Activated naive CD4-positive, alpha-beta T cell treated with anti-CD3 and anti-CD28 coated beads, Interleukin-2, amount 50 U/mL, for 24 hours (primary cell): ENCODE measurements at regions not wholly inside any gene's neighbourhood (a gene's known extent, or its start where the extent isn't known, plus 50 kb on each side); places are given as distances from the start of the nearest gene placed in this dataset.

Experiments used
- H3K27ac Mint-ChIP-seq: one replicate; pipeline ENCODE4 v1.8.0; 2021; ENCODE audit warnings: mild to moderate bottlenecking, mixed read lengths
- H3K27me3 Mint-ChIP-seq: one replicate; pipeline ENCODE4 v1.8.0; 2021; ENCODE audit warnings: mixed read lengths
- H3K36me3 Mint-ChIP-seq: one replicate; pipeline ENCODE4 v1.8.0; 2021; ENCODE audit warnings: mixed read lengths
- H3K4me1 Mint-ChIP-seq: one replicate; pipeline ENCODE4 v1.8.0; 2021; ENCODE audit warnings: mixed read lengths
- H3K4me3 Mint-ChIP-seq: one replicate; pipeline ENCODE4 v1.8.0; 2021; ENCODE audit warnings: mild to moderate bottlenecking, mixed read lengths
- H3K9me3 Mint-ChIP-seq: one replicate; pipeline ENCODE4 v1.8.0; 2021; ENCODE audit warnings: mixed read lengths

DNA sequence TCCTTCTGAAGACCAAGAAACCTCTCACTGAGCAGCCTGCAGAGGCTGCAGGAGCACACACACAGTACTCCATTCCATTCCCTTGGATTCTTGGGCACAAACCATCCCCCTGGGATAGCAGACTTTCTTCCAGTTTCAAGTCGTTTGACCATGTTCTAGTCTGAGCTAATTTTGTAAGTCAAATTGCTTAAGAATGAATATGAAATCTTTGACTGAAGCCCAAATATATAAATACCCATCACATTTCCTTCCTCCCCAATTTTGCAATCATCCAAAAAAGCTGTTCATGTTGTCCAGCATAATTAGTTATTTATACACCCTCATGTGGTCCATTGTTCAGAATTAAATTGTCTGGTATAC is 231.2 kb upstream of the TPRG1 start:
- no peaks in the 10 kb centered on the region for H3K4me1 Mint-ChIP-seq
- H3K27ac Mint-ChIP-seq: no peak overlapping the region
- peaks cover 6% of the 10 kb centered on the region for H3K9me3 Mint-ChIP-seq
- H3K4me3 Mint-ChIP-seq: no peak overlapping the region
- H3K27me3 Mint-ChIP-seq: peaks cover 1% of the 10 kb centered on the region
- H3K36me3 Mint-ChIP-seq: no peaks in the 10 kb centered on the region

DNA sequence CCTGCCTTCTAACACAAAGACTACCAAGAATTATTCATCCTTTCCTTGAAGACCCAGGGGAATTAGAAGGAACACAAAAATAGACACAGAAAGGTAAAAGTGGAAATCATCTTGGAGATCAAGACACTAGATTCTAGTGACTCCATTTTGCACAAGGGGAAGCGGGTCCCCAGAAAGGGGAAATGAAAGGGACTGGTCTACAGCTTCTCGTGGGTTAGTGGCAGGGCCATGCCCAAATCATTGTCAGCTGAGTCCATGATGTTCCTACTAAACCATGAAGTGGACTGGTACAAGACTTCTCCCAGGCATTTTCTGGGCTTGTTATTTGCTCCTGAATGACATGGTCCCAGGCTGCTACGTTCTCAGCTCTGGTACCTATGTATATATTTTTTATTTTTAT is 230.7 kb upstream of the TPRG1 start:
- H3K4me3 Mint-ChIP-seq: no peak overlapping the region
- H3K36me3 Mint-ChIP-seq: no peaks in the 10 kb centered on the region
- H3K27me3 Mint-ChIP-seq: peaks cover 3% of the 10 kb centered on the region
- H3K4me1 Mint-ChIP-seq: no peaks in the 10 kb centered on the region
- peaks cover 6% of the 10 kb centered on the region for H3K9me3 Mint-ChIP-seq
- no peak overlapping the region for H3K27ac Mint-ChIP-seq

DNA sequence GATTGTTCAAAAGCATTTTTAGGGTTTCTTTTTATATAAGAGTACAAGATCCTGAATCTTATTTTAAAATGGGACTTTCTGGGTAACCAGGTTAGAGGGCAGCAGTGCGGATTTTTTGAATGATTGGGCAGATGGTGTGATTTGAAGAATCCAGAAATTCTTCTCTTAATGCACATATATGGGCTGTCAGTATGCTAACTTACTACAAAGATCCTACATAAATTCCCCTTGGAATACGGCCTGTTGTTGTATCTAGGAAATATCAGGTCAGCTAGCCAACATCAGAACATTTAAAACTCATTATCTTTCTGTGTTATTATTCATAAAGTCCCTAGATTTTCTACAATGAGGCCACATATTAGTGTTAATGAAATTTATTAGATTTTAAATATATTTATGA is 229.6 kb upstream of the TPRG1 start:
- no peak overlapping the region for H3K4me3 Mint-ChIP-seq
- H3K4me1 Mint-ChIP-seq: no peaks in the 10 kb centered on the region
- H3K27ac Mint-ChIP-seq: no peak overlapping the region
- H3K27me3 Mint-ChIP-seq: peaks cover 3% of the 10 kb centered on the region
- H3K9me3 Mint-ChIP-seq: peaks cover 6% of the 10 kb centered on the region
- no peaks in the 10 kb centered on the region for H3K36me3 Mint-ChIP-seq

DNA sequence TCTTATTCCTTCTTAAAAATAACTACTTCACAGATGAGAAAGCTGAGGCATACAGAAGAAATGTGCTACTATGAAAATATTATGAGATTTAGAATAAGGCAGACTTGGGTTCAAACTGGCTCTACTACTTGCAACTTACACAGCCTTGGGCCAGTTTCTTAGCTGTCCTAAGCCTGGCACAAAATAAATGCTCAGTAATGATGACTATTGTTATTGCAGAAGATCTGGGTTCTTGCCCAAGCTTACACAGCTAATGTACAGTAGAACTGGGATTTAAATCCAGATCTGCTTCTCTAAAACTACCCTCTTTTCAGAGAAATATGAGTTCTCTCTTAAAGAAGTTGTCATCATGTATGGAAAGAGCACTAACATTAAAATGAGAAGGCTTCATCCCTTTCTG is 228.2 kb upstream of the TPRG1 start:
- Mint-ChIP-seq H3K4me1 (peaks cover 2% of the 10 kb centered on the region), H3K4me3 (no peak overlapping the region), H3K36me3 (no peaks in the 10 kb centered on the region), H3K27ac (no peak overlapping the region), H3K9me3 (peaks cover 6% of the 10 kb centered on the region), H3K27me3 (peaks cover 5% of the 10 kb centered on the region)

DNA sequence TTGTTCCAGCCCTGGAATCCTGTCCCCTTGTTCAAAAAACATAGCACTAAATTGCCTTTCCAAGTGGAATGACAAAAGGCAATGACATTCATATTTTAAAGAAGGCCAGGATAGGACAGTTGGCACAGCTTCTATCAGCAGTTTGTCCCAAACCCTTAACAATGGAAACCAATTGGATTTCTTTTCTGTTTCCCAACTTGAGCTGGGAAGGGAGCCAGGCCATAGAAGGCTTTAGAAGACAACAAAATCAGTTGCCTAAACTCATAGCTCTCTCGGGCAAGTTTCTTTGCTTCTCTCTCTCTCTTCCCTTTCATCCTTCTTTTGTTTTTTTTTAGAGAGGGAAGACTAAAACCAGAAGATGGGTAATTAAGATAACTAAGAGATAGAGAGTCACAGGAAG is 227.7 kb upstream of the TPRG1 start:
- H3K36me3 Mint-ChIP-seq: no peaks in the 10 kb centered on the region
- H3K4me3 Mint-ChIP-seq: no peak overlapping the region
- no peak overlapping the region for H3K27ac Mint-ChIP-seq
- H3K27me3 Mint-ChIP-seq: peaks cover 7% of the 10 kb centered on the region
- peaks cover 5% of the 10 kb centered on the region for H3K4me1 Mint-ChIP-seq
- H3K9me3 Mint-ChIP-seq: peaks cover 6% of the 10 kb centered on the region

DNA sequence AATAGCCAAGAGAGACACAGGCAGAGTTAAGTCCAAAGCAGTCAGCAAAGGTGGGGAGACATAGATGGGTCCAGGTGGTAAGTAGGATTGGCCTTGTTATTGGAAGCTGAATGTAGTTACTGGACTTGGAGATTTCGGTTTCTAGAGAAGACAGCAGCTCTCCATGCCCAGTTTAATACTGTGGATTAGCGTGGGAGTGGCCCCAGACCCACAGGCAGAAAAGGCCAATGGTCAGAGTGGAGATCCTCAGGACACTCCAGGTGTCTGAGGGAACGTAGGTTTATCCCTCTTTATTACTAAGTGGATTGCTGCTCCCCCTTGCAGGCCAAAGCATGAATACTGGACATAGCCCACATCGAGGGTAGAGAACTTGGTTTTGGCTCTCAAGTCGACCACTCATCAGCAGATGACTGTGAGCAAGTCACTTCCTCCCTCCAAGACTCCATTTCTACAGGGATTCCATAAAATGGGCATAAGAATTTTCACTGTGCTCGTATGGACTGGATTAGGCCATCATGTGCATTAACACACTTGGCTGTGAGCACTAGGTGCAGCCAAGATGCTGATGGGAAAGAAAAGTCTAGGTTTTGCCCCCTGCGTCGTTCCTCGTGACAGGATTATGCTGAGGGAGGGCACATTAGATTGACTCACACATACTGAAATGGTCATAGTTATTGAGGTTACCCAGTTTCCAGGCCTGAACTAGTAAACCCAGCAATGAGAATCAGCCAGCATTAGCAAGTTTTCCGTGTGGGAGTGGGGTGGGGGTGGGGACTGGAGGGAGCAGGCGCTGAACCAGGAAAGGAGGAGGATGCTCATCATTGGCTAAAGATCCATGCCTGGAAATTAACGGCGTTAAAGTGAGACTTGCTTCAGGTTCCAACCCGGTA is 225.2 kb upstream of the TPRG1 start:
- Mint-ChIP-seq H3K36me3 (no peaks in the 10 kb centered on the region), H3K4me1 (peaks cover 16% of the 10 kb centered on the region), H3K4me3 (no peak overlapping the region), H3K27ac (no peak overlapping the region), H3K9me3 (peaks cover 6% of the 10 kb centered on the region), H3K27me3 (peaks cover 7% of the 10 kb centered on the region)

DNA sequence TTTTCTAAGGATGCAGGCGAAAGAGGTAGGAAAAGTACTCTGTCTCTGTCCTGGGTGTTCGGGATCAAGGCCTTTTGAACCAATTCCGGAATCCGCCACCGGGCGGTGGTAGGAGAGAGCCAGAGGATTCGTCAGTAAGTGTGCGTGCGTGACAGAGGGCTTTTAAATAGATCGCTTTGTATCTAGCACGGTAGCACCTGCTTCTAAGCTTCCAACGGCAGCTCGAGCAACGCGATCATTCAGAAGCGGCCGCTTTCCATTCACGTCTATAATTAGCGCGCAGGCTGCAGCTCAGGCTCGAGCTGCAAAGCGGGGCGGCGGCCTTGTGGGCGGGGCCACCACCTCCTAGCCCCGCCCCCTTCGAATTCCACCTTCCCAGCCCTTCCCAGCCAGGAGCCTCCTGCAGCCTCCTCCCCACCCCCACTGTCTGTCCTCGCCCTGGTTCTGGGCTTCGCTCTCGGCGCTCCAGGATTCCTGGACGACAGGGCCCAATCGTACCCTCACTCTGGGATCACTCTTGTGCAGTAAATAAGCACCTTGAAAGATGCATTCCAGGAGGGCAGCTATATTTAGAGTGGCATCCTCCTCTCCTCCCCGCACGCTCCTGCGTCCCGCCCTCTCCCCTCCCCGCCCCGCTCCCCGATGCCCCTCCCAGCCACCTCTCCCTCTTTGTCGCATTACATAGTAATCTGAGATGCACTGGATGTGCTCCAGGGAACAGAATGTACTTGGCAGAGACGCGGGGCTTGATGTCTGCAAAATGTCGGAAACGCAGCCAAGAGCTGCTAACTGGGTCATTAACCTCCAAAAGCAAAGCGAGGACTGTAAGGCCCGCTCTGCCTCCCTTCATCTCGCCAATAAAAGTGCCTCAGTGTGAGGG is 224.1 kb upstream of the TPRG1 start:
- Mint-ChIP-seq H3K4me3 (no peak overlapping the region), H3K27ac (no peak overlapping the region), H3K27me3 (peaks cover 7% of the 10 kb centered on the region), H3K9me3 (peaks cover 6% of the 10 kb centered on the region), H3K36me3 (no peaks in the 10 kb centered on the region), H3K4me1 (peaks cover 16% of the 10 kb centered on the region)

DNA sequence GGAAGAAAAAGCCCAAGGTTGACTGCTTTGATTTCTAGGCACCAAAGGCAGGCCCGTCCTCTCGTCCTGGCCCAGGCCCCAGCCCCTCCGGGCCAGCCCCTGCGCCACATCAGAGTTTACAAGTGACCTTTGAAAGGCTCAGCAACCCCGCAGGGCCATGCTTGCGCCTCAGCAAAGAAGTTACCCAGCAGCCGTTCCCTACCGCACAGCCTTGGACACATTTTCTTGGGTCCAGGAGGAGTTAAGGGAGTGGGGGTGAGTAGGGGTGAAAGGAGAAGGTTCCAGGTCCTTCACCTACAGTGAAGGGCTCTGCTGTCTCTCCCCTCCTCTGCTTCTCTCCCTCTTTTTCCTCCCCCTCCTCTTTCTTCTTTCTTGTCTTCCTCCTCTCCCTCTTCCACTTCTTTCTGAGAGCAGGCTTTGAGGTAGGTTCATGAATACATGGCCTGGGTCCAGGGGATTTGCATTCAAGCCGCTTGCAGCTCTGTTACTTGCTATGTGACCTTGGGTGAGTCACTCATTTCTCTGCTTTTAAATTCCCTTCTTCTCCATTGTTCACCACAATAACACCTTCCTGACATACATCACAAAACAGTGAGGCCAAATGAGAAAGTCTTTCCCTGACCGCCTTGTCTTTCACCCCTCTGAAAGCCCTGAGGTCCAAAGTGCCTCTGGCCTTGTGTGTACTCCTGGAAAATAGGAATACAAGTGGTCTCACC is 223.3 kb upstream of the TPRG1 start:
- Mint-ChIP-seq H3K27ac (no peak overlapping the region), H3K4me1 (peaks cover 16% of the 10 kb centered on the region), H3K4me3 (peak overlapping the region; percentile 3), H3K27me3 (peaks cover 6% of the 10 kb centered on the region), H3K9me3 (peaks cover 6% of the 10 kb centered on the region), H3K36me3 (no peaks in the 10 kb centered on the region)

DNA sequence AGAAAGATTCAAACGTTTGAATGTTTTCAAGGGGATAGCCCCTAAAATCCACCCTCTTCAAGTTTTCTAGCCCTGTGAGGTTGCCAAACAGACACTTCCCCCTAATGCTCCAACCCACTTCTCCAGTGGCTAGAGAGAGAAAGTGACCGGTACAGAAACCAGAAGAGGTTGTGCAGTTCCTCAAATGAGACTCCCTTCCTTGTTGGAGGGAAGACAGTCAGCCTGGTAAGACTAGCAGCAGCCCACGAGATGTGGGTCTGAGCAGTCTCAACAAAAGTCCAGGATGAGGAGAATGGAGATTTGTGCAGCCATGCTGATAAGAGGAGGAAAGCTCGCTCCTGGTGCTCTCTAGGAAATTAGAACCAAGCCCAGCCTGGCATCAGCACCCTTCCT is 222.8 kb upstream of the TPRG1 start:
- peaks cover 6% of the 10 kb centered on the region for H3K27me3 Mint-ChIP-seq
- no peak overlapping the region for H3K4me3 Mint-ChIP-seq
- H3K4me1 Mint-ChIP-seq: peaks cover 16% of the 10 kb centered on the region
- H3K27ac Mint-ChIP-seq: no peak overlapping the region
- H3K9me3 Mint-ChIP-seq: peaks cover 6% of the 10 kb centered on the region
- H3K36me3 Mint-ChIP-seq: no peaks in the 10 kb centered on the region

DNA sequence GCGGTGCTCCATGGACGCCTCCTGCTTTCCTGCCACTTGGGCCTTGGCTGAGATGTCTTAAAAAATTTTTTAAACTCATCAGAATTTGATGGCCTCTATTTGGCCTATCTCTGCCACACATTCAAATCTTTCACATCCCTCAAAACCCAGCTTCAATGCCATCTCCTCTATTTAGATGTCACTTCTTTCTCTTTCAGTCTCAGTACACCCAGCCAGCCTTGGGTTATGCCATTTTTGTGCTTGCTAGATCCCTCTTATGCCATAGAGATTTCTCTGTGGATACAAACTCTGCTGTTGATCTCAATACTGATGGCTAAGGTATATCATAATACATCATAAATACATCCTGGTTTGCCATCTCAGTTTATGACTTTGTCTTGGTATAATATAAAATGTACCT is 222.3 kb upstream of the TPRG1 start:
- H3K36me3 Mint-ChIP-seq: no peaks in the 10 kb centered on the region
- peaks cover 6% of the 10 kb centered on the region for H3K27me3 Mint-ChIP-seq

DNA sequence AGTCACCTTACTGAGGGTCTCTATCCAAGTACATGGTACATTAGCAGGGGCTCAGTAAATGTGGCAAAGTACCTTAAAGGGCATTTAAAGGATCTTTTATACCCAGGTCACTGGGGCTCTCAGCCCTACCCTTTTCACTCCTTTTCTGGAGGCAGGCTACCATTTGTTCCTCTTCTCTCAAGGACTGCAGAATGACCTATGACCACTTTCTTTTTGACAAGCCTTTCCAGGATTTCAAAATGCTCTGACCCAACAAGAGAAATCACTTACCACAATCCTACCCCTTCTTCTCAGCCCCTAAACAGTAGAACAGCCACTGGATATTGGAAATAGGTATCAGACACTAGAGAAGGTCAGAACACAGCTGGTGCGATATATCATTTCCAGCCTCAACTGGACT is 221.8 kb upstream of the TPRG1 start:
- Mint-ChIP-seq H3K4me3 (no peak overlapping the region), H3K4me1 (peaks cover 16% of the 10 kb centered on the region), H3K27me3 (peaks cover 6% of the 10 kb centered on the region), H3K9me3 (no peaks in the 10 kb centered on the region), H3K36me3 (no peaks in the 10 kb centered on the region), H3K27ac (peak overlapping the region; percentile 68)

More for the DNA sequence above, 222.3 kb upstream of the TPRG1 start:
- Mint-ChIP-seq H3K9me3 (peaks cover under 1% of the 10 kb centered on the region), H3K4me3 (no peak overlapping the region), H3K4me1 (peaks cover 16% of the 10 kb centered on the region), H3K27ac (no peak overlapping the region)

DNA sequence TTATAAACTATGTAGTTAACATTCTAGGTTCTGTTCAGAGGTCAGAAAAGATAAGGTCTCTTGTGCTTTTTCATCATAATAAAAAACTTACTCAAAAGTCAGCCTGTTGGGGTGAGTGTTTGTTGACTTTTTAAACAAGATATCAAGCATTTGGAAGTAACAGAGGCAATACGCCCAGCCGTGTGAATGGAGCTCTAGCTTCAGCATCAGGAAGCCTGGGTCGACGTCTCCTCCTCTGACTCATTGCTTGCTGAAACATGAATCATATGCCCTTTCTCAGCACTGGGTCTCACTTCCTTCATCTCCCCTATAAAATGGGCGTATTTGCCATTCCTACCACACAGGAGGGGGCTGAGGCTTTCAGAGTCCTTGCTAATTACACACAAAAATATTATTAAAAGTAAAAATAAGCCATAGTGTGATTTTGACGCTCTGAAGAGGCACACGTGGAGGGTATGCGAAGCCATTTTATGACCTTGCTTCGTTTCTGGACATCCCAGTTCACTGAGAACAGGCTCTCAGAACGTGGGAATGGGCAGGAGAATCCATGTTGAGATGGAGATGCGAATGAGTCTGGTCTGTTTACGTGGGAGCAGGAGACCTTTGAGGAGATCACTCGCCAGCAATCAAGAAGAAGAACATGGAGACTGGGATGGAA is 220.8 kb upstream of the TPRG1 start:
- Mint-ChIP-seq H3K36me3 (no peaks in the 10 kb centered on the region), H3K27me3 (peaks cover 5% of the 10 kb centered on the region), H3K4me1 (peaks cover 16% of the 10 kb centered on the region), H3K4me3 (no peak overlapping the region), H3K9me3 (no peaks in the 10 kb centered on the region), H3K27ac (no peak overlapping the region)

DNA sequence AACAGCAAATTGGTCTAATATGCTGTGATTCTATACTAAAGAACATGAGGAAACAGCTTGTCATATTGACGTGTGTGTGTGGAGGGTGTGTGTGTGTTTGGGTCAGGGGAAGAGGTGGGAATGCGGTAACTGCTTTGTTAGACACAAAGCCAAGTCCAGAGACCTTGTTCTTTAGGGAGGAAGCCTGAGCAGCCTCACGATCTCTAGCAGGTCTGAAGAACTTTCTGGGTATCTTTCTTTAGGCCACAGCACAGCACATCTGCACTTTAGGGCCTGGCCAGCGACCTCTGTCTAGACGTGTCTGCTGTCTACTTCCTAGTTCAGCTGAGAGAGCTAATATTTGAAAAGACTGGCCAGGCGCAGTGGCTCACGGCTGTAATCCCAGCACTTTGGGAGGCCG is 220.0 kb upstream of the TPRG1 start:
- H3K9me3 Mint-ChIP-seq: no peaks in the 10 kb centered on the region
- H3K36me3 Mint-ChIP-seq: no peaks in the 10 kb centered on the region
- no peak overlapping the region for H3K4me3 Mint-ChIP-seq
- no peak overlapping the region for H3K27ac Mint-ChIP-seq
- peaks cover 18% of the 10 kb centered on the region for H3K4me1 Mint-ChIP-seq
- peaks cover 5% of the 10 kb centered on the region for H3K27me3 Mint-ChIP-seq

DNA sequence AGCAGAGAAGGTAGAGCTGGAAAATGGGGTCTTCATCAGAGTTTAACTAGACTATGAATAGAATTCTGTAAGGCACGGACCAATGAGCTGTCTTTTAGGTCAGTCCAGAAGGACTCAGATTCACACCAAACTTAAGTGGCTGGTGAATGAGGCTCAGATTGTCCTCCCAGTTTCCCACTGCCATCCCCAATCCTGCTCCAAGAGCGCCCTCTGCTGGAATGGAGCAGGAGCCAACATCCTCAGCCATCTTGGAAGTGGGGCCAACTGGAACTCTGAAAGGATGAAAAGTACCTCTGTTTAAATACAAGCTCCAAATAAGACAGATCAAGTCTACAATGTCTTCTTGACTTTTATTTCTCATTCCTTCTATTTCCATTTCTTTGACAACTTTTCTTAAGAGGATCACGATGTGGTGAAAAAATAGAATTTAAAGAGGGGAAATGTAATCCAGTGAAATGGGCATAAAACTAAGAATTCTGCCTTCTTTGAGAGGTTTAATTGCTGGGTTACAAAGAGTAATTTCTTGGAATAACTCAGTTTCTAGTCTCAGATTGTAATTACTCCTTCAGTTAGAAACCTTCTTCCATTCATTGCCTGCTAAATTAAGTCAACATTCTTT is 217.1 kb upstream of the TPRG1 start:
- Mint-ChIP-seq H3K9me3 (no peaks in the 10 kb centered on the region), H3K27me3 (no peaks in the 10 kb centered on the region), H3K4me3 (no peak overlapping the region), H3K36me3 (no peaks in the 10 kb centered on the region), H3K4me1 (peaks cover 27% of the 10 kb centered on the region), H3K27ac (no peak overlapping the region)

DNA sequence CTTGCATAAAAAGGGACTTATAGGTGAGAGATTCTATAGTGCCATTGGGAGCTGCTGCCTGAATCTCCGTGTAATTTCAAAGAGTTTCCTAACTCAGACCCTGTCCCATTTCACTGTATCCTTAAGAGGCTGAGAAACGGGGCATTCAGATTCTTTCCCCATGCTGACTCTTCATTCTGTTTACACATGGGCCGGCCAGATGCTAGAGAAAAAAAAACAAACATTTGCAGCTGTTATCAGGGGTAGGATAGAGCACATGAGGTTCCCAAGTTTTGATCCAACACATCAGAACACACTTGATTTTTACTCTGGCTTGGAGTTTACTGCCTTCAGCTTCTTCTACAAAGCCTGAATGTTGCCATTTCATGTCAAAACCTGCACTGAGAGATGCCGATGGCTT is 215.9 kb upstream of the TPRG1 start:
- no peaks in the 10 kb centered on the region for H3K27me3 Mint-ChIP-seq
- H3K4me3 Mint-ChIP-seq: no peak overlapping the region
- no peaks in the 10 kb centered on the region for H3K9me3 Mint-ChIP-seq

More for the DNA sequence above, 215.9 kb upstream of the TPRG1 start:
- no peaks in the 10 kb centered on the region for H3K36me3 Mint-ChIP-seq
- H3K27ac Mint-ChIP-seq: no peak overlapping the region
- peaks cover 22% of the 10 kb centered on the region for H3K4me1 Mint-ChIP-seq
